Activated CD4-positive, alpha-beta memory T cell treated with anti-CD3 and anti-CD28 coated beads, Interleukin-2, amount 10 ng/mL, durations not matched to agents 7 days and 5 days (primary cell): ENCODE measurements at regions not wholly inside any gene's neighbourhood (a gene's known extent, or its start where the extent isn't known, plus 50 kb on each side); places are given as distances from the start of the nearest gene placed in this dataset.

Source experiments
- CTCF ChIA-PET: fragments of 350-600 bp; sonication (Branson Sonifier 250); formaldehyde crosslinking; loops from one replicate; lab custom pipeline; 2021; ENCODE audit warnings: antibody characterized with exemption, inconsistent platforms; lab: Charles Lee
- POLR2A ChIA-PET: fragments of 350-600 bp; sonication (Branson Sonifier 250); formaldehyde crosslinking; loops from one replicate; lab custom pipeline; 2021; ENCODE audit warnings: antibody characterized with exemption; lab: Charles Lee
- DNase-seq: peaks from one replicate; pipeline ENCODE4 v3.0.0-alpha.2; 2020
- H3K27ac Mint-ChIP-seq: one replicate; pipeline ENCODE4 v1.8.0; 2021; ENCODE audit warnings: mild to moderate bottlenecking, mixed read lengths
- H3K27me3 Mint-ChIP-seq: one replicate; pipeline ENCODE4 v1.8.0; 2021; ENCODE audit warnings: mixed read lengths
- H3K36me3 Mint-ChIP-seq: one replicate; pipeline ENCODE4 v1.8.0; 2021; ENCODE audit warnings: low read depth, mixed read lengths
- H3K4me1 Mint-ChIP-seq: one replicate; pipeline ENCODE4 v1.8.0; 2021; ENCODE audit warnings: mixed read lengths
- H3K4me3 Mint-ChIP-seq: one replicate; pipeline ENCODE4 v1.8.0; 2021; ENCODE audit warnings: mild to moderate bottlenecking, mixed read lengths
- H3K9me3 Mint-ChIP-seq: one replicate; pipeline ENCODE4 v1.8.0; 2021; ENCODE audit warnings: mixed read lengths

DNA sequence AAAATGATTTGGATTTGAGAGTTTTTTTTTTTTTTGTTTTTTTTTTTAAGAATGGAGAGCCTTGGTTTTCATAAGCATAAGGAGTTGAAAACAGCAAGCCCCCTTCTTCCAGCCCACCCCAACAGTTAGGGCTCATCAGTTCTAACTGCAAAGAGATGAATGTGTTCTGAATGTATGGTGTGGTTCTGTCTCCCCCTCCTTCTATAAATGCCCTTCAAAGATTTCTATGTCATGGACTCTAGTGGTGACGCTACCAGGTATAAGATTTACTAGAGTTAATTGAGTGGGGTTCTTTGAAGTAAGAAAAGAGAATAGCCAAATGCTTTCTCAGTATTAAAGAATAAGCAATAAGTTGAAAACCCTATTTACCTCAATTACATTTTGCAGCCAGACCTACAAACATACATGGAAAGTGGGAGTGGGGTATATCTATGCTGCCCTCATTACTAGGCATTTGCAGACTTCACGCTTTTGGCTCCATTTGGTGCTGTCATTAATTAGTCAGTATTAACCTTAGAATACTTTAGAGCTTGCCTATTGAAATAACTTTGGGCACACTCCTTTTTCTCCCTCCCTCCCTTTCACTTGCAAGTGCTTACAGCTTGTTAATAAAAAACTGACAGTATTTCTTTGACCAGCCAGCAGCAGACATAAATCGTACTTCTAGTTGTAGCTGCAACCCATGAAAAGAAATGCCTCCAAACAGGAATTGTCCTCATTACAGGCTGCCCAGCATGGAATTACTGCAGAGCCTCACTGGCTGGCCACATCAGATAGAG lies 667.2 kb upstream of the ZNF608 start:
- Mint-ChIP-seq H3K27me3 (no peaks in the 10 kb centered on the region), H3K27ac (no peak overlapping the region), H3K36me3 (no peaks in the 10 kb centered on the region), H3K4me1 (no peaks in the 10 kb centered on the region), H3K9me3 (peaks cover 2% of the 10 kb centered on the region), H3K4me3 (no peak overlapping the region)
- CTCF ChIA-PET: no interaction called here
- no peak for DNase-seq
- POLR2A ChIA-PET: no interaction called here

- Mint-ChIP-seq H3K36me3 (no peaks in the 10 kb centered on the region), H3K4me1 (no peaks in the 10 kb centered on the region), H3K4me3 (no peak overlapping the region), H3K27ac (no peak overlapping the region), H3K9me3 (peaks cover 2% of the 10 kb centered on the region), H3K27me3 (no peaks in the 10 kb centered on the region)
- ChIA-PET POLR2A (no interaction called here), CTCF (no interaction called here)
- DNase-seq: no peak
These were observed 668.7 kb upstream of the ZNF608 start for GRCh38 chr5:125415126-125415525.

GRCh38 chr5:125416055-125416454 lies 669.6 kb upstream of the ZNF608 start:
- POLR2A ChIA-PET: no interaction called here
- Mint-ChIP-seq H3K27me3 (no peaks in the 10 kb centered on the region), H3K4me3 (no peak overlapping the region), H3K27ac (no peak overlapping the region), H3K9me3 (peaks cover 2% of the 10 kb centered on the region), H3K4me1 (no peaks in the 10 kb centered on the region), H3K36me3 (no peaks in the 10 kb centered on the region)
- DNase-seq: no peak
- CTCF ChIA-PET: no interaction called here

DNA sequence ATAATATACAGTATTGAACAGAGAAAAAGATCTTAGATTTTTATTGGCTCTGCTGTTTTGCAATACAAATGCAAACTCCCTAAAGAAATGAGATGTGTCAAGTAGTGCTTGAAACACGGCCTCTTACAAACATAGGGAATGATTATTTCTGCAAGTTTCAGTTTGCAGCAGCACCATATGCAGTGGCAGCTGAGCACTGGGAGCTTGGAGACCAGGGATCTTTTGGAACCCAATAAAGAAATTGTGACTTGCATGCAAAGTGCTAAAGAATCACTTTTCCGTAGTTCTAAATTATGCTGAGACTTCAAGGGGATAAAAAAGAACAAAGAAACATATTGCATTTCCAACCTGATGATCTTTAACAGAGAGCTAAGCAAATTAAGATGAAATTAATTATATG lies 674.6 kb upstream of the ZNF608 start:
- H3K27ac Mint-ChIP-seq: no peak overlapping the region
- no peak for DNase-seq
- no peaks in the 10 kb centered on the region for H3K4me1 Mint-ChIP-seq
- no peaks in the 10 kb centered on the region for H3K27me3 Mint-ChIP-seq
- H3K9me3 Mint-ChIP-seq: peaks cover 5% of the 10 kb centered on the region
- POLR2A ChIA-PET: no interaction called here
- no peaks in the 10 kb centered on the region for H3K36me3 Mint-ChIP-seq
- H3K4me3 Mint-ChIP-seq: no peak overlapping the region
- CTCF ChIA-PET: no interaction called here

- CTCF ChIA-PET: no interaction called here
- POLR2A ChIA-PET: no interaction called here
- Mint-ChIP-seq H3K27ac (no peak overlapping the region), H3K36me3 (no peaks in the 10 kb centered on the region), H3K9me3 (peaks cover 7% of the 10 kb centered on the region), H3K4me1 (no peaks in the 10 kb centered on the region), H3K4me3 (no peak overlapping the region), H3K27me3 (no peaks in the 10 kb centered on the region)
- no peak for DNase-seq
These were observed 675.9 kb upstream of the ZNF608 start for GRCh38 chr5:125422342-125422741.

DNA sequence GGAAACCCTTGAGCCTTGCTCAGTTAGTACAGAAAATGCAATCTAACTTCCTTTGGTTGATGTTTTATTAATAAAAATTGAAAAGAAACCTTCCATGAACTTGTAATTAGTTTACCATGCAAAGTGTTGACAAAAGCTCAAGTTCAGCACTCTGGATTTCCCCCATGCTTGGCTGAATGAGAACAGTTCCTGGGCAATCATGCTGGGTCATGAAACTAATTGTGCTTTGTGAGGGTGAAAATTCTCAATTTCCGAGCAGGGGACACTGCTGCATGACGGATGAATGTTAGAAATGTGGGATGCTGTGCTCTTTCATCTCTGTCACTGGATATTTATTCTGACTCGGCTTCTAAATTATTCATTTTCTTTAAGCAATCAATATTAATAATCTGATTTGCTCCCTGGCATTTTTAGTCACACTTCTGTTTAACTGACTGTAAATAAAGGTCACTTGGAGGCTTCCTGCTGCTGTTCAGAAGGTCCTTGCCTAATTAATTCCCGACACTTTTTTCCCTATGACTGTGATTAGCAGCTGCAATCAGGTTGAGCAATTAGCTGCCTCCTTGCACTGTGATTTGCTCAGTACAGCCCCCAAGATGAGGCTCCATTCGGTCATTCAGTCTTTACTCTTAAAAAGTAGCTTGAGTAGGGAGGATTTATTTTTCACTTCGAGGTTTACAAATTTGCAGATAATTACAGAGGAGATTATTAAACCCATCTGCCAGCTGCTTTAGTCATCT lies 678.1 kb upstream of the ZNF608 start:
- Mint-ChIP-seq H3K27ac (no peak overlapping the region), H3K9me3 (peaks cover 8% of the 10 kb centered on the region), H3K4me1 (no peaks in the 10 kb centered on the region), H3K27me3 (no peaks in the 10 kb centered on the region), H3K4me3 (no peak overlapping the region), H3K36me3 (no peaks in the 10 kb centered on the region)
- ChIA-PET CTCF (no interaction called here), POLR2A (no interaction called here)
- no peak for DNase-seq

DNA sequence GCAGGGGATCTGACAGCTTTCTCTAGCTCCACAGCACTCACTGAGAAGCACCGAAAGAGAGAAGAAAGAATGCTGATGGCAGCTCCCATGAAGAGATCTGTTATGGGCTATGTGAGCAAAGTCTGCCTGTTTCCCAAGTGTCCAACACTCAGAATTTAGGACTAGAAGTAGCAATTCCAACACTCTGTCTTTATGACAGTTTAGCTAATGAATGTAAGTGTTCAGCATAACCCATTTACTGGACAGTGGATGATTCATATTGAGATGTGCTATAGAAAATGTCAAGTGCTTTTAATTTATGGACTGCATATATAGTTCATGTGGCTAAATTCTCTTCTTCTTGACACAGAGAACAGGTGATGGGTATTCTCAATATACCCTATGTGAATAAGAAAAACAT lies 683.1 kb upstream of the ZNF608 start:
- no peaks in the 10 kb centered on the region for H3K4me1 Mint-ChIP-seq
- H3K4me3 Mint-ChIP-seq: no peak overlapping the region
- no peaks in the 10 kb centered on the region for H3K36me3 Mint-ChIP-seq
- no peak for DNase-seq
- H3K9me3 Mint-ChIP-seq: peaks cover 11% of the 10 kb centered on the region
- ChIA-PET CTCF (no interaction called here), POLR2A (no interaction called here)
- H3K27me3 Mint-ChIP-seq: no peaks in the 10 kb centered on the region
- no peak overlapping the region for H3K27ac Mint-ChIP-seq

DNA sequence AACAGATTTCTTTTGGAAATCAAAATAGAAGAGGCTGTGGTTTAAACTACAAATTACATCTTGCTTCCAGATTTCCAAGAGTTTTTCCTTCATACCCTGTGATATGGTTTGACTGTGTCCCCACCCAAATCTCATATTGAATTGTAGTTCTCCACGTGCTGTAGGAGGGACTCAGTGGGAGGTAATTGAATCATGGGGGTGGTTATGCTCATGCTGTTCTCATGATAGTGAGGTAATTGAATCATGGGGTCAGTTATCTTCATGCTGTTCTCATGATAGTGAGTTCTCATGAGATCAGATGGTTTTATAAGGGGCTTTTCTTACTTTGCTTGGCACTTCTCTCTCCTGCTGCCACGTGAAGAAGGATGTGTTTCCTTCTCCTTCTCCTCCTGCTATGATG lies 687.0 kb upstream of the ZNF608 start:
- no peak overlapping the region for H3K4me3 Mint-ChIP-seq

DNA sequence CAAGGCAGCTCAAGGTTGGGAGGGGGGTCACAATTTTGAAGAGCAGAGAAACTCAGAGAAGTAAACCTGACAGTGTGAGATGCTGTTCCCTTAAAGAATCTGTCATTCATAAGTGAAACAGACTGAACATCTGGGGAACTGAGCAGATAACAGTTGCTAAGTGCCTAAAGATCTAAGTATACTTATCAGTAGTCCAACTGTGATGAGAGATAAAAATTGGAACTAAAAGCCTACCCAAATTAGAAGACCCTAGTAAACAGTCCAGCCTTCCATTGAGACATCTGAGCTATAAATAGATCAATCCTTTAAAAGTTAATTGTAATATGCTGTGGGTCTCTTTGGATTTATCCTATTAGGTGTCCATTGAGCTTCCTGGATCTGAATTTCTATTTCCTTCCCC lies 692.8 kb upstream of the ZNF608 start:
- H3K4me3 Mint-ChIP-seq: no peak overlapping the region
- H3K36me3 Mint-ChIP-seq: no peaks in the 10 kb centered on the region
- no peaks in the 10 kb centered on the region for H3K27me3 Mint-ChIP-seq
- DNase-seq: no peak
- ChIA-PET POLR2A (no interaction called here), CTCF (no interaction called here)
- no peak overlapping the region for H3K27ac Mint-ChIP-seq
- H3K9me3 Mint-ChIP-seq: peaks cover 21% of the 10 kb centered on the region
- H3K4me1 Mint-ChIP-seq: no peaks in the 10 kb centered on the region

More for the DNA sequence above, 687.0 kb upstream of the ZNF608 start:
- no peak for DNase-seq
- CTCF ChIA-PET: no interaction called here
- H3K4me1 Mint-ChIP-seq: no peaks in the 10 kb centered on the region
- no peaks in the 10 kb centered on the region for H3K36me3 Mint-ChIP-seq
- H3K27me3 Mint-ChIP-seq: no peaks in the 10 kb centered on the region
- peaks cover 15% of the 10 kb centered on the region for H3K9me3 Mint-ChIP-seq
- H3K27ac Mint-ChIP-seq: no peak overlapping the region
- POLR2A ChIA-PET: no interaction called here

DNA sequence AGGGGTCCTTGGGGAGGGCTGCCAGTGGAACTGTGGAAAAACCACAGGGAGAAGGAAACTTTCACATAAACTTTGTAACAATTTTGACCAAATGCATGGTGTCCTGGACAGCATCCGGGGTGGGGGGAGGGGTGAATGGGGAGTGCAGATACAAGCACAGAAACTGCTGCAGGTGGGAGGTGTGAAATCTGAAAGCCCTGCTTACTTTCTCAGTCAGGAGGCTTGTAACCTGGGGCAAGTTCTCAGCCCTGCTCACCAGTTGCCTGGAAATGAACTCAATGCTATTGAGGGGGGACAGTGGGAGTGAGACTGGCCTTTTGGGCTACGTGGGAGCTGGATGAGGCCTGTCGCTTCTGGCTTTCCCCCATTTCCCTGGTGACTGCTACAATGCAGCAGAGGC lies 694.5 kb upstream of the ZNF608 start:
- DNase-seq: no peak
- Mint-ChIP-seq H3K4me1 (no peaks in the 10 kb centered on the region), H3K27ac (no peak overlapping the region)

DNA sequence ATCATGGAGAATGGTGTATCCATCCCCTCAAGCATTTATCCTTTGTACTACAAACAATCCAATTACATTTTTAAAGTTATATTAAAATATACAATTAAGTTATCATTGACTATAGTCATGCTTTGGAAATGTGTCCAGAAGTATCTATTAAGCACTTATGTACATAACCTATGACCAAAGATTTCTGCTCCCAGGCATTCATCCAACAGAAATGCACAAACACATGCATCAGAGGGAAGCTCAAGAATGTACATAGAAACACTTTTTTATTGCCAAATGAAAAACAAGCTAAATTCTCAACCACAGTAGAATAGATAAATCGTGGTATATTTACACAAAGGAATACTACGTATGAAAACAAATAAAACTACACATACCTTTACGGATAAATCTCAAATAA lies 700.5 kb upstream of the ZNF608 start:
- Mint-ChIP-seq H3K4me1 (no peaks in the 10 kb centered on the region), H3K27me3 (no peaks in the 10 kb centered on the region), H3K4me3 (no peak overlapping the region), H3K27ac (no peak overlapping the region), H3K36me3 (no peaks in the 10 kb centered on the region), H3K9me3 (peaks cover 14% of the 10 kb centered on the region)
- CTCF ChIA-PET: no interaction called here
- no peak for DNase-seq
- POLR2A ChIA-PET: no interaction called here

More for the DNA sequence above, 694.5 kb upstream of the ZNF608 start:
- peaks cover 24% of the 10 kb centered on the region for H3K9me3 Mint-ChIP-seq
- no peak overlapping the region for H3K4me3 Mint-ChIP-seq
- no peaks in the 10 kb centered on the region for H3K27me3 Mint-ChIP-seq
- ChIA-PET CTCF (no interaction called here), POLR2A (no interaction called here)
- no peaks in the 10 kb centered on the region for H3K36me3 Mint-ChIP-seq

DNA sequence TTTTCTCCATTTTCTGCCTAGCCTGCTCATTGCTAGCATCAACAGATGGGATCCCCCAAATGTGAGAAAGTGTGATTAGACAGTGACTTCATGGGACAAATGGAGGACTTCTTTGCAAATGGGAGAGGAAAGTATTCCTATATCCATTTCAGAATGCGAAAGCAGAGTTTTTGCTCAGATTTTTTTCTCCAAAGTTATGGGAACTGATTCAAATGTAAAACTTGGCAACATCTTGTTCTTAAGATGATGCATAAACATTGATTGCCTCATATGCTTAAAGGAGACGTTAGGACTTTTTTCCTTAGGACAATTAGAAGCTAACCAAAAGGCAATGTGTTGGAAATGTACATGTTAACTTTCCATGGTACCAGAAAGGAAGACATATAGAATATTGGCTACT lies 704.3 kb upstream of the ZNF608 start:
- ChIA-PET POLR2A (no interaction called here), CTCF (no interaction called here)
- Mint-ChIP-seq H3K27me3 (no peaks in the 10 kb centered on the region), H3K4me3 (no peak overlapping the region), H3K9me3 (peaks cover 17% of the 10 kb centered on the region), H3K36me3 (no peaks in the 10 kb centered on the region), H3K27ac (no peak overlapping the region), H3K4me1 (no peaks in the 10 kb centered on the region)
- DNase-seq: no peak

DNA sequence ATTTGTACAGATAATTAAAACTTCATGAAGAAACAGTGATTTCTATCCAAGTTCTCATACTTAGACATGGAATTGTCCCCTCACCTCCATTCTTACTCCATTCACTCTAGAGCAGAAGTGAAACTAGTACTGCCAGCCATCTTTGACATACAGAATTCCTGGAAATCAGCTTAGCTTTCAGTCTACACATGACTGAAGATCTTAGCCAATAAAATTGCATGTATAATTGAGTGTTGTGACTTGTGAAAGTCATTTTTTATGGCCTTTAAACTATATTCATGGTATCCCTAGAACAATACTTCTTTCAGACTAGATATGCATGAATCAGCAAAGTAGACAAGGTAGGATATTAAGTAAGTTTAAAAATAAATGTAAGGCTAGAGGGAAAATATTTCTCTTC lies 705.2 kb upstream of the ZNF608 start:
- Mint-ChIP-seq H3K9me3 (peaks cover 17% of the 10 kb centered on the region), H3K4me3 (no peak overlapping the region), H3K27me3 (no peaks in the 10 kb centered on the region), H3K4me1 (no peaks in the 10 kb centered on the region), H3K36me3 (no peaks in the 10 kb centered on the region), H3K27ac (no peak overlapping the region)
- CTCF ChIA-PET: no interaction called here
- POLR2A ChIA-PET: no interaction called here
- DNase-seq: no peak

DNA sequence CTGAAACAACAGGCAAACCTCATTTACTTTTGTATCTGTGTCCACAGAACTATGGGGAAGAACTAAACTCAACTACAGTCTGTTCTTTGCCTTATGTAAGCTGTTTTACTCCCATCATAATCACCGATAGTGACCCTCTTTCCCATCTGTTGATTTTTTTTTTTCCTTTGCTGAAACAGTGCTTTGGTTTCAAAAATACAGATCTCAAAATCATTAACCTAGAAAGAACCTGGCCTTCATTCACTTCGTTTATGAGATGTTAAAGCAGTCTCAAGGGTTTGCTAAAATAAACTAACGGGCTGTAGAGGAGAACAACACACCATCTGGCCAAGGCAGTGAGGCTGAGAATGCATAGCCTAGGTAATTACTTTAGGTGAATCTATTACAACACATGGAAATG lies 706.6 kb upstream of the ZNF608 start:
- Mint-ChIP-seq H3K9me3 (peaks cover 23% of the 10 kb centered on the region), H3K36me3 (no peaks in the 10 kb centered on the region), H3K4me3 (no peak overlapping the region), H3K27ac (no peak overlapping the region), H3K27me3 (no peaks in the 10 kb centered on the region), H3K4me1 (no peaks in the 10 kb centered on the region)
- CTCF ChIA-PET: no interaction called here
- no peak for DNase-seq
- POLR2A ChIA-PET: no interaction called here
